Inflammatory macrophage treated with lipopolysaccharide for 4 hours (primary cell): ENCODE measurements at regions not wholly inside any gene's neighbourhood (a gene's known extent, or its start where the extent isn't known, plus 50 kb on each side); places are given as distances from the start of the nearest gene placed in this dataset.
"Not testable (repeated sequence)": the region's sequence is repeated elsewhere in the genome, so short reads cannot be mapped to it uniquely, and the experiment has no call there.

Experiments used
- DNase-seq: peaks from one replicate; pipeline ENCODE4 v3.0.0-alpha.2; 2020

GRCh38 chr10:9469663-9470205, 1415.2 kb downstream of the GATA3 start:
- no peak for DNase-seq

- no peak for DNase-seq
Observed at GRCh38 chr10:9470581-9470980, 1416.1 kb downstream of the GATA3 start.

GRCh38 chr10:9501944-9502343, 1447.5 kb downstream of the GATA3 start:
- DNase-seq: no peak

- no peak for DNase-seq
Observed at GRCh38 chr10:9504227-9504626, 1449.7 kb downstream of the GATA3 start.

GRCh38 chr10:9505546-9505945, 1451.1 kb downstream of the GATA3 start:
- no peak for DNase-seq

- DNase-seq: no peak
Observed at GRCh38 chr10:9508606-9509005, 1454.1 kb downstream of the GATA3 start.

GRCh38 chr10:9510626-9511025, 1456.1 kb downstream of the GATA3 start:
- no peak for DNase-seq

- no peak for DNase-seq
Observed at GRCh38 chr10:9515922-9516321, 1461.4 kb downstream of the GATA3 start.

GRCh38 chr10:9535744-9536143, 1481.3 kb downstream of the GATA3 start:
- DNase-seq: no peak

GRCh38 chr10:9545073-9545472, 1472.6 kb upstream of the CELF2 start:
- no peak for DNase-seq

- DNase-seq: no peak
Observed at GRCh38 chr10:9547936-9548904, 1469.5 kb upstream of the CELF2 start.

- DNase-seq: no peak
Observed at GRCh38 chr10:9550810-9551209, 1466.9 kb upstream of the CELF2 start.

GRCh38 chr10:9554321-9554720, 1463.4 kb upstream of the CELF2 start:
- no peak for DNase-seq

GRCh38 chr10:9560976-9561375, 1456.7 kb upstream of the CELF2 start:
- DNase-seq: no peak

GRCh38 chr10:9561821-9562505, 1455.7 kb upstream of the CELF2 start:
- no peak for DNase-seq

GRCh38 chr10:9577746-9578145, 1439.9 kb upstream of the CELF2 start:
- no peak for DNase-seq

- no peak for DNase-seq
Observed at GRCh38 chr10:9579110-9579705, 1438.5 kb upstream of the CELF2 start.

GRCh38 chr10:9582803-9583202, 1434.9 kb upstream of the CELF2 start:
- DNase-seq: not testable (repeated sequence)

- no peak for DNase-seq
Observed at GRCh38 chr10:9596368-9596920, 1421.2 kb upstream of the CELF2 start.

- no peak for DNase-seq
Observed at GRCh38 chr10:9602998-9603397, 1414.7 kb upstream of the CELF2 start.

- no peak for DNase-seq
Observed at GRCh38 chr10:9603972-9604371, 1413.7 kb upstream of the CELF2 start.

- DNase-seq: no peak
Observed at GRCh38 chr10:9605231-9605630, 1412.4 kb upstream of the CELF2 start.

- no peak for DNase-seq
Observed at GRCh38 chr10:9608602-9609001, 1409.1 kb upstream of the CELF2 start.
